ENCODE measurements at regions not wholly inside any gene's neighbourhood (a gene's known extent, or its start where the extent isn't known, plus 50 kb on each side); places are given as distances from the start of the nearest gene placed in this dataset.
"Not testable (repeated sequence)": the region's sequence is repeated elsewhere in the genome, so short reads cannot be mapped to it uniquely, and the experiment has no call there.

DNA sequence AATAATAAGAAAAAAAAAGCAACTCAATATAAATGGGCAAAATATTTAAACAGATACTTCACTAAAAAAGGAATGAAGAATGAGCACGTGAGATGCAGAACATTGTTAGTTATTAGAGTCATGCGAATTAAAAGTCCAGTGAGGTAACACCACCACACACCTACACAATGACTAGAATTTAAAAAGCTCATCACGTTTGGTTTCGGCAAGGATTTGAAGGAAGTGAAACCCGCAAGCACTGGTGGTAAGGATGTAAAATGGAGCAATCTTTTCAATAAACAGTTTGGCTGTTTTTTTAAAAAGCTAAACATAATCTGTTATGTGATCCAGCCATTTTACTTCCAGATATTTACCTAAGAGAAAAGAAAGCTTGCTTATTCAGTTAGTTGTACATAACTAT is 1181.6 kb upstream of the CELF4 start:
- TF ChIP-seq POLR2A (IDR thresholded peaks at IDR 0.05), result no peak
- TF ChIP-seq, protein P1, sequence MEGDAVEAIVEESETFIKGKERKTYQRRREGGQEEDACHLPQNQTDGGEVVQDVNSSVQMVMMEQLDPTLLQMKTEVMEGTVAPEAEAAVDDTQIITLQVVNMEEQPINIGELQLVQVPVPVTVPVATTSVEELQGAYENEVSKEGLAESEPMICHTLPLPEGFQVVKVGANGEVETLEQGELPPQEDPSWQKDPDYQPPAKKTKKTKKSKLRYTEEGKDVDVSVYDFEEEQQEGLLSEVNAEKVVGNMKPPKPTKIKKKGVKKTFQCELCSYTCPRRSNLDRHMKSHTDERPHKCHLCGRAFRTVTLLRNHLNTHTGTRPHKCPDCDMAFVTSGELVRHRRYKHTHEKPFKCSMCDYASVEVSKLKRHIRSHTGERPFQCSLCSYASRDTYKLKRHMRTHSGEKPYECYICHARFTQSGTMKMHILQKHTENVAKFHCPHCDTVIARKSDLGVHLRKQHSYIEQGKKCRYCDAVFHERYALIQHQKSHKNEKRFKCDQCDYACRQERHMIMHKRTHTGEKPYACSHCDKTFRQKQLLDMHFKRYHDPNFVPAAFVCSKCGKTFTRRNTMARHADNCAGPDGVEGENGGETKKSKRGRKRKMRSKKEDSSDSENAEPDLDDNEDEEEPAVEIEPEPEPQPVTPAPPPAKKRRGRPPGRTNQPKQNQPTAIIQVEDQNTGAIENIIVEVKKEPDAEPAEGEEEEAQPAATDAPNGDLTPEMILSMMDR (IDR thresholded peaks at IDR 0.05 in 8 of 11, conservative IDR thresholded peaks at IDR 0.05 in 3 of 11), result no peak
- no peak for TF ChIP-seq POLR2AphosphoS5 (IDR thresholded peaks at IDR 0.05)
- 68 to 77% (median 71%) methylated on average over 5 of the region's 5 CpGs for WGBS, 5 donors
- Histone ChIP-seq H3K9me3 (no peaks in the 10 kb centered on the region), H3K27me3 (replicated peaks in 1 of 7) (no peaks in the 10 kb centered on the region), H3K4me1 (no peaks in the 10 kb centered on the region), H3K36me3 (no peaks in the 10 kb centered on the region), H3K4me3 (no peak overlapping the region), H3K27ac (no peak overlapping the region)
- DNase-seq, result no peak
- intact Hi-C loops (cut with DNase I; ENCODE audit: low total_unique reads), result no loop called here

DNA sequence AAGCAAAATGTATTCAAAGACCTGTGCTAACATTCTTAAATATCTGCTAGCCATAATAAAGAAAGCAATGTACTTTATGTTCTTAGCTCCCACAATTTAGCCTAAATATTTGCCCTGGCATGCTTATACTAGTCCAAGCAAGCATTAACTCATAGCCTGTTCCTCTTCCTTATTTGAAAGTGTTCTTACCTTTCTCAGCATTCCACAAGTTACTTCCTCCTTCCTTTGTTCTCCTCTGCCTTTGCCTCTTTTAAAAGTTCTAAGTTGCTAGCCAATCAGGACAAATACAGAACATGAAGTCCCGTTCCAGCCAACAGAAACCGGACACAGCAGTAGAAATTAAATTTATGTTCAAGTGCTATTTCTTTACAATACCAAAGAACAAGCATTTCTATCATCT is 1154.6 kb upstream of the CELF4 start:
- H3K4me1 ChIP-seq; intact Hi-C loops (cut with DNase I; ENCODE audit: low total_unique reads); H3K4me3 ChIP-seq; DNase-seq; H3K36me3 ChIP-seq; H3K27me3 ChIP-seq (replicated peaks in 1 of 7); H3K27ac ChIP-seq: not testable (repeated sequence)
- H3K9me3 ChIP-seq, result peaks cover 0 to 15% (median 2%) of the 10 kb centered on the region in 8 donors
- WGBS, 5 donors, result 84 to 93% (median 86%) methylated on average over 2 of the region's 2 CpGs

DNA sequence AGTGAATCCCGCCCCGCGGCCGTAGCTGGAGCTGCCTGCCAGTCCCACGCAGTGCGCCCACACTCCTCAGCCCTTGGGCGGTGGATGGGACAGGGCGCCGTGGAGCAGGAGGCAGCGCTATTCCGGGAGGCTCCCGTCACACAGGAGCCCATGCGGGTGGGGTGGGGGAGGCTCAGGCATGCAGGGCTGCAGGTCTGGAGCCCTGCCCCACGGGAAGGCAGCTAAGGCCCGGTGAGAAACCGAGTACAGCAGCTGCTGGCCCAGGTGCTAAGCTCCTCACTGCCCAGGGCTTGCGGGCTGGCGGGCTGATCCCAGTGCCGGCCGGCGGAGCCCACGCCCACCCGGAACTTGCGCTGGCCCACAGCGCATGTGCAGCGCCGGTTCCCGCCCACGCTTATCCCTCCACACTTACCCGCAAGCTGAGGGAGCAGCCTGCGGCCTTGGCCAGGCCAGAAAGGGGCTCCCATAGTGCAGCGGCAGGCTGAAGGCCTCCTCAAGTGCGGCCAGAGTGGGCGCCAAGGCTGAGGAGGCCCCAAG is 1152.8 kb upstream of the CELF4 start:
- no peak for DNase-seq
- WGBS, 5 donors, result 91 to 98% (median 97%) methylated on average over 20 to 34 of the region's 34 CpGs
- TF ChIP-seq POLR2AphosphoS5 (IDR thresholded peaks at IDR 0.05) (no peak), POLR2A (IDR thresholded peaks at IDR 0.05) (no peak)
- TF ChIP-seq, protein P1 (IDR thresholded peaks at IDR 0.05 in 8 of 11, conservative IDR thresholded peaks at IDR 0.05 in 3 of 11), result no peak
- Histone ChIP-seq H3K27ac (no peak overlapping the region), H3K36me3 (no peaks in the 10 kb centered on the region), H3K4me1 (no peaks in the 10 kb centered on the region), H3K9me3 (peaks cover 0 to 15% (median 2%) of the 10 kb centered on the region in 8 donors), H3K4me3 (no peak overlapping the region), H3K27me3 (replicated peaks in 1 of 7) (no peaks in the 10 kb centered on the region)
- intact Hi-C loops (cut with DNase I; ENCODE audit: low total_unique reads), result no loop called here

DNA sequence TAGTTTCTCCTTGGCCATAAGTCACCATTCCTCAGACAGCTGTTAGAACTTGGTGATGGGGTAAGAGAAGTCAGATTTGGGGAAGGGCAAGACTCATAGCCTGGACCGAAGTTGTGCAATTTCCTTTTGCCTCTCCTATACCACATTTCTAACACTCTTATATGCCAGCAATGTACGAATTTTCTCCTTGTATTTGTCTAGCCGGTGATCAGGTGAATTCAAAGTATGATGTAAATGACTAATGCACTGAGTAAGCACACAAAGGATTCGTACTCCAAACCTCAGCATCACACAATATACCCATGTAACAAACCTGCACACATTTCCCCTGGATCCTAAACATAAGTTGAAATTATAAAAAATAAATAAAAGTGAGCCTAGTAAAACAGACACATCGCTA is 1143.5 kb upstream of the CELF4 start:
- no peak overlapping the region for H3K4me3 ChIP-seq
- intact Hi-C loops (cut with DNase I; ENCODE audit: low total_unique reads), result no loop called here
- peaks cover 0 to 1% (median 0%) of the 10 kb centered on the region in 8 donors for H3K9me3 ChIP-seq
- H3K4me1 ChIP-seq, result no peaks in the 10 kb centered on the region
- DNase-seq, result no peak
- H3K36me3 ChIP-seq, result no peaks in the 10 kb centered on the region
- no peak overlapping the region for H3K27ac ChIP-seq
- WGBS, 5 donors, result 77 to 89% (median 77%) methylated on average over 5 of the region's 5 CpGs
- TF ChIP-seq, protein P1 (IDR thresholded peaks at IDR 0.05 in 8 of 11, conservative IDR thresholded peaks at IDR 0.05 in 3 of 11), result no peak
- no peak for TF ChIP-seq POLR2A (IDR thresholded peaks at IDR 0.05)
- no peak for TF ChIP-seq POLR2AphosphoS5 (IDR thresholded peaks at IDR 0.05)
- no peaks in the 10 kb centered on the region for H3K27me3 ChIP-seq (replicated peaks in 1 of 7)

DNA sequence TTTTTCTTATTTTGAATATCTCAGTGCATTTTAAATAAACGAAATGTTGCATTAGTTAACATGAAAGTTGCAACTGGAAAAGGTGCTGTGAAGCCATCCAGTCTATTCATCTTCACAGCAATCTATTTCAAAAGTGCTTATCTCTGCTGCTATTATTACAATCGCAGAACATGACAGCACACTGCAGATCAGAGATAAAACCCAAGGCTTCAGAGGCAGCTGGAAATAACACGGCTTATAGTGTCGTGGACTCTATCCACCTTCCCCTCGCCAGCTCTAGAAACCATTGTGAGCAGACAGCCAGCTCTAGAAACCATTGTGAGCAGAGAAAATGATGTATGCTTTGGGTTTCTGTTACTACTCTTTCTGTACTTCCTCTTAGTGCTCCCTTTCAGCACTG is 1140.8 kb upstream of the CELF4 start:
- intact Hi-C loops (cut with DNase I; ENCODE audit: low total_unique reads), result no loop called here
- 67 to 86% (median 75%) methylated on average over 5 of the region's 5 CpGs for WGBS, 5 donors
- TF ChIP-seq, protein P1 (IDR thresholded peaks at IDR 0.05 in 8 of 11, conservative IDR thresholded peaks at IDR 0.05 in 3 of 11), result no peak
- TF ChIP-seq POLR2A (IDR thresholded peaks at IDR 0.05) (no peak), POLR2AphosphoS5 (IDR thresholded peaks at IDR 0.05) (no peak)

More for the DNA sequence above, 1140.8 kb upstream of the CELF4 start:
- no peaks in the 10 kb centered on the region for H3K27me3 ChIP-seq (replicated peaks in 1 of 7)
- no peaks in the 10 kb centered on the region for H3K36me3 ChIP-seq
- no peaks in the 10 kb centered on the region for H3K4me1 ChIP-seq
- no peak for DNase-seq
- H3K9me3 ChIP-seq, result peaks cover 0 to 8% (median 0%) of the 10 kb centered on the region in 8 donors
- no peak overlapping the region for H3K4me3 ChIP-seq
- no peak overlapping the region for H3K27ac ChIP-seq
